Caco-2 (cell line): ENCODE measurements at regions not wholly inside any gene's neighbourhood (a gene's known extent, or its start where the extent isn't known, plus 50 kb on each side); places are given as distances from the start of the nearest gene placed in this dataset.

Experiments used
- BruUV-seq: library from RNA; stranded (reverse); fragments of 400-500 nt; replicated peaks from 2 replicates; lab custom pipeline; 2021; lab: Mats Ljungman, UMichigan
- CTCF ChIA-PET: fragments of 300-600 bp; sonication (Branson Sonifier 250); formaldehyde crosslinking; loops from one replicate; lab custom pipeline; 2022; ENCODE audit warnings: antibody characterized with exemption; lab: Charles Lee
- POLR2A ChIA-PET: fragments of 300-600 bp; sonication (Branson Sonifier 250); formaldehyde crosslinking; loops from one replicate; lab custom pipeline; 2022; ENCODE audit warnings: antibody characterized with exemption; lab: Charles Lee
- DNase-seq, 2 experiments: peaks; one replicate each; pipeline versions ENCODE4 v3.0.0 to v3.0.0-alpha.2; 2020 to 2022
- H3K27me3 ChIP-seq: replicated peaks from 2 replicates; pipeline ENCODE4 v1.6.0; 2011; ENCODE audit warnings: low read length; ENCODE audit not compliant: control insufficient read depth, insufficient read depth
- H3K36me3 ChIP-seq: 2 replicates; pipeline ENCODE4 v1.5.1; 2011; ENCODE audit warnings: low read length; ENCODE audit not compliant: control insufficient read depth, insufficient read depth
- H3K4me1 ChIP-seq: fragments of 250-450 bp; sonication (Bioruptor Pico); 2 replicates; pipeline ENCODE4 v1.5.1; 2020; ENCODE audit warnings: mild to moderate bottlenecking
- H3K4me3 ChIP-seq: 2 replicates; pipeline ENCODE4 v1.5.1; 2011; ENCODE audit warnings: low read depth, mild to moderate bottlenecking, control low read depth, low read length
- H3K9me3 ChIP-seq: fragments of 250-450 bp; sonication (Bioruptor Pico); 2 replicates; pipeline ENCODE4 v1.5.1; 2020; ENCODE audit warnings: mild to moderate bottlenecking, moderate library complexity
- H3K27ac Mint-ChIP-seq: one replicate; pipeline ENCODE4 v1.8.0; 2022; ENCODE audit warnings: mixed read lengths; ENCODE audit not compliant: unreplicated experiment
- H3K27me3 Mint-ChIP-seq: one replicate; pipeline ENCODE4 v1.8.0; 2022; ENCODE audit warnings: mixed read lengths; ENCODE audit not compliant: insufficient read depth, unreplicated experiment
- H3K36me3 Mint-ChIP-seq: one replicate; pipeline ENCODE4 v1.8.0; 2022; ENCODE audit warnings: mild to moderate bottlenecking, mixed read lengths; ENCODE audit not compliant: insufficient read depth, unreplicated experiment
- H3K4me1 Mint-ChIP-seq: one replicate; pipeline ENCODE4 v1.8.0; 2022; ENCODE audit warnings: low read depth, mixed read lengths; ENCODE audit not compliant: unreplicated experiment
- H3K4me3 Mint-ChIP-seq: one replicate; pipeline ENCODE4 v1.8.0; 2022; ENCODE audit warnings: mild to moderate bottlenecking, moderate library complexity, mixed read lengths; ENCODE audit not compliant: unreplicated experiment
- H3K9me3 Mint-ChIP-seq: one replicate; pipeline ENCODE4 v1.8.0; 2022; ENCODE audit warnings: mixed read lengths; ENCODE audit not compliant: unreplicated experiment
- intact Hi-C: fragments of 100-400 bp; cut with micrococcal nuclease; formaldehyde crosslinking; loops from one replicate; pipeline ENCODE4 v1.10.0; 2022; ENCODE audit not compliant: unreplicated experiment
- TF ChIP-seq, protein P1 (sequence below), 2 experiments: fragments of 200-600 bp in 1 of 2; IDR thresholded peaks; 1 replicate in 1 of 2; 2 replicates in 1 of 2; pipeline versions ENCODE4 v1.5.1 to v1.8.0; 2011 to 2022; ENCODE audit warnings: antibody characterized with exemption in 1 of 2, control low read depth in 1 of 2, inconsistent platforms in 1 of 2, low read depth in 1 of 2, low read length in 1 of 2, mild to moderate bottlenecking in 1 of 2, moderate library complexity in 1 of 2; ENCODE audit not compliant: insufficient read depth in 1 of 2, severe bottlenecking in 1 of 2, unreplicated experiment in 1 of 2

DNA sequence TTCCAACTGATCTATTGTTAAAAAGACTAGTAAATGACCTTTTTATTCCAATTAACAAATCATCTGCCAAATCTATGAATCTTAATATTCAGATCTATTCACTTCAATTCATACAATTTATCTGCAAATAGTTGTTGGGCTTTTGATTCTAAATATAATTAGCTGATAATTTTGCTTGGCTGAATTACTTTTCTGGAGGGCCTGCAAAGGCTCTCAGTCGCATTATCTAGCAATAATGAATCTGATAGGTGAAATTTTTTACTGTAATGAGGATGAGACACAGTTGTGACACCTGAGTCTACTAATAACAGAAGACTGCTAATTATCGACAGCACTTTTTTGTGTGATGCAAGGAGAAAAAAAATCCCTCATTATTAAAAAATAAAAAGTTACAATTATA, 565.1 kb downstream of the ZEB2 start:
- no TSS peak for BruUV-seq
- CTCF ChIA-PET, result no interaction called here
- Mint-ChIP-seq H3K27ac (no peak overlapping the region), H3K27me3 (no peaks in the 10 kb centered on the region), H3K4me3 (no peak overlapping the region), H3K4me1 (no peaks in the 10 kb centered on the region), H3K36me3 (no peaks in the 10 kb centered on the region), H3K9me3 (no peaks in the 10 kb centered on the region)
- no peaks in the 10 kb centered on the region for H3K4me1 ChIP-seq
- POLR2A ChIA-PET, result no interaction called here
- intact Hi-C loops, result no loop called here
- H3K4me3 ChIP-seq, result no peak overlapping the region
- no peaks in the 10 kb centered on the region for H3K9me3 ChIP-seq
- TF ChIP-seq, protein P1, sequence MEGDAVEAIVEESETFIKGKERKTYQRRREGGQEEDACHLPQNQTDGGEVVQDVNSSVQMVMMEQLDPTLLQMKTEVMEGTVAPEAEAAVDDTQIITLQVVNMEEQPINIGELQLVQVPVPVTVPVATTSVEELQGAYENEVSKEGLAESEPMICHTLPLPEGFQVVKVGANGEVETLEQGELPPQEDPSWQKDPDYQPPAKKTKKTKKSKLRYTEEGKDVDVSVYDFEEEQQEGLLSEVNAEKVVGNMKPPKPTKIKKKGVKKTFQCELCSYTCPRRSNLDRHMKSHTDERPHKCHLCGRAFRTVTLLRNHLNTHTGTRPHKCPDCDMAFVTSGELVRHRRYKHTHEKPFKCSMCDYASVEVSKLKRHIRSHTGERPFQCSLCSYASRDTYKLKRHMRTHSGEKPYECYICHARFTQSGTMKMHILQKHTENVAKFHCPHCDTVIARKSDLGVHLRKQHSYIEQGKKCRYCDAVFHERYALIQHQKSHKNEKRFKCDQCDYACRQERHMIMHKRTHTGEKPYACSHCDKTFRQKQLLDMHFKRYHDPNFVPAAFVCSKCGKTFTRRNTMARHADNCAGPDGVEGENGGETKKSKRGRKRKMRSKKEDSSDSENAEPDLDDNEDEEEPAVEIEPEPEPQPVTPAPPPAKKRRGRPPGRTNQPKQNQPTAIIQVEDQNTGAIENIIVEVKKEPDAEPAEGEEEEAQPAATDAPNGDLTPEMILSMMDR (IDR thresholded peaks at IDR 0.05; ENCODE audit: insufficient read depth in 1 of 2, low read depth in 1 of 2, low read length in 1 of 2, severe bottlenecking in 1 of 2, unreplicated experiment in 1 of 2), result no peak
- H3K27me3 ChIP-seq, result no peaks in the 10 kb centered on the region
- no peak for DNase-seq
- no peaks in the 10 kb centered on the region for H3K36me3 ChIP-seq

GRCh38 chr2:143954186-143954585, 565.7 kb downstream of the ZEB2 start:
- no peak overlapping the region for H3K4me3 Mint-ChIP-seq
- H3K4me3 ChIP-seq, result no peak overlapping the region
- no peaks in the 10 kb centered on the region for H3K27me3 Mint-ChIP-seq
- no peaks in the 10 kb centered on the region for H3K27me3 ChIP-seq
- CTCF ChIA-PET, result no interaction called here
- no peak overlapping the region for H3K27ac Mint-ChIP-seq
- no TSS peak for BruUV-seq
- POLR2A ChIA-PET, result no interaction called here
- intact Hi-C loops, result no loop called here
- no peaks in the 10 kb centered on the region for H3K4me1 ChIP-seq
- H3K9me3 Mint-ChIP-seq, result no peaks in the 10 kb centered on the region
- no peak for DNase-seq
- H3K36me3 ChIP-seq, result no peaks in the 10 kb centered on the region
- no peaks in the 10 kb centered on the region for H3K36me3 Mint-ChIP-seq
- H3K4me1 Mint-ChIP-seq, result no peaks in the 10 kb centered on the region
- H3K9me3 ChIP-seq, result no peaks in the 10 kb centered on the region
- TF ChIP-seq, protein P1 (IDR thresholded peaks at IDR 0.05; ENCODE audit: insufficient read depth in 1 of 2, low read depth in 1 of 2, low read length in 1 of 2, severe bottlenecking in 1 of 2, unreplicated experiment in 1 of 2), result no peak

DNA sequence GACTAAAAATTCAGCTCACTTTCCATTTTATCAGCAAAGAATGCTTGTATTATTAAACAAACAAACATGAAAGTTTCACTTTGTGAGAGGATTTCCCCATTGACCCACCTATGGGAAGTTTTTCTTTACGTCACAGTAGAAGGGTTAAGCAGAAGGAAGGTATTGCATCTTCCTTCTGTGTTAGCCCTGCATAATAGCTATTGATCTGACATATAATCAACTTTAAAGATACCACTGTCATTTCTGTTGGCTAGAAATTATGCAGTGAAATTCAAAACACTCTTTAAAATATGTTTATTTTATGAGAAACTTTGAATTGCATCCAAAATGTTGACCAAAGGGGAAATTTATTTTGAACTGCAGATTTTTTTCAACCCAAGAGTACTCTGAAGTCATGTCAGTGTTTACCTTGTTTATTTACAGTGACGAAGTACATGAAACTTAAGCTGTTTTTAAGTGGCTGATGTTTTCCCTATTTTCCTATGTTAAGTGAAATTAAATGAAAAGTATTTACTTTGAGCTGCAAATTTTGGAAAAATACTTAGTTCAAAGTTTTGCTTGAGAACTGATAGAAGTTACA, 566.4 kb downstream of the ZEB2 start:
- no TSS peak for BruUV-seq
- no peaks in the 10 kb centered on the region for H3K9me3 ChIP-seq
- Mint-ChIP-seq H3K27ac (no peak overlapping the region), H3K9me3 (no peaks in the 10 kb centered on the region), H3K4me3 (no peak overlapping the region), H3K4me1 (no peaks in the 10 kb centered on the region), H3K27me3 (no peaks in the 10 kb centered on the region), H3K36me3 (no peaks in the 10 kb centered on the region)
- no peak overlapping the region for H3K4me3 ChIP-seq
- no peaks in the 10 kb centered on the region for H3K4me1 ChIP-seq
- TF ChIP-seq, protein P1 (IDR thresholded peaks at IDR 0.05; ENCODE audit: insufficient read depth in 1 of 2, low read depth in 1 of 2, low read length in 1 of 2, severe bottlenecking in 1 of 2, unreplicated experiment in 1 of 2), result no peak
- POLR2A ChIA-PET, result no interaction called here
- CTCF ChIA-PET, result no interaction called here
- H3K36me3 ChIP-seq, result no peaks in the 10 kb centered on the region
- intact Hi-C loops, result no loop called here
- no peaks in the 10 kb centered on the region for H3K27me3 ChIP-seq
- DNase-seq, result no peak
